ENCODE measurements at regions not wholly inside any gene's neighbourhood (a gene's known extent, or its start where the extent isn't known, plus 50 kb on each side); places are given as distances from the start of the nearest gene placed in this dataset.
"Not testable (repeated sequence)": the region's sequence is repeated elsewhere in the genome, so short reads cannot be mapped to it uniquely, and the experiment has no call there.

- peak; percentile 20 for TF ChIP-seq CTCF (IDR thresholded peaks at IDR 0.05; ENCODE audit: low read depth, low read length)
- peak in 1 of 2 donors; percentile 2 for DNase-seq (ENCODE audit: low read depth in 1 of 2, low spot score in 1 of 2)
- H3K36me3 ChIP-seq: no peaks in the 10 kb centered on the region
These were observed 733.7 kb downstream of the ZNF385D start for GRCh38 chr3:21017115-21017852.

GRCh38 chr3:21013566-21013965 is 737.4 kb downstream of the ZNF385D start:
- H3K27me3 ChIP-seq: no peaks in the 10 kb centered on the region
- H3K4me1 ChIP-seq (ENCODE audit: low read depth): no peaks in the 10 kb centered on the region
- no peak for TF ChIP-seq CTCF (IDR thresholded peaks at IDR 0.05; ENCODE audit: low read depth, low read length)
- DNase-seq (ENCODE audit: low read depth in 1 of 2, low spot score in 1 of 2): no peak
- H3K9me3 ChIP-seq (ENCODE audit: low read depth): no peaks in the 10 kb centered on the region
- no peak overlapping the region for H3K27ac ChIP-seq
- no peaks in the 10 kb centered on the region for H3K36me3 ChIP-seq
- H3K4me3 ChIP-seq: no peak overlapping the region

More at GRCh38 chr3:21017115-21017852, 733.7 kb downstream of the ZNF385D start:
- no peaks in the 10 kb centered on the region for H3K9me3 ChIP-seq (ENCODE audit: low read depth)
- H3K27me3 ChIP-seq: no peaks in the 10 kb centered on the region
- no peak overlapping the region for H3K4me3 ChIP-seq
- no peak overlapping the region for H3K27ac ChIP-seq
- H3K4me1 ChIP-seq (ENCODE audit: low read depth): no peaks in the 10 kb centered on the region

GRCh38 chr3:20999661-21000060 is 751.3 kb downstream of the ZNF385D start:
- no peaks in the 10 kb centered on the region for H3K27me3 ChIP-seq
- no peaks in the 10 kb centered on the region for H3K4me1 ChIP-seq (ENCODE audit: low read depth)
- no peaks in the 10 kb centered on the region for H3K9me3 ChIP-seq (ENCODE audit: low read depth)
- no peaks in the 10 kb centered on the region for H3K36me3 ChIP-seq
- no peak for DNase-seq (ENCODE audit: low read depth in 1 of 2, low spot score in 1 of 2)
- TF ChIP-seq CTCF (IDR thresholded peaks at IDR 0.05; ENCODE audit: low read depth, low read length): no peak
- H3K27ac ChIP-seq: no peak overlapping the region
- no peak overlapping the region for H3K4me3 ChIP-seq

- H3K9me3 ChIP-seq (ENCODE audit: low read depth): no peaks in the 10 kb centered on the region
- no peak overlapping the region for H3K4me3 ChIP-seq
- no peaks in the 10 kb centered on the region for H3K27me3 ChIP-seq
- no peaks in the 10 kb centered on the region for H3K4me1 ChIP-seq (ENCODE audit: low read depth)
- no peaks in the 10 kb centered on the region for H3K36me3 ChIP-seq
- no peak for DNase-seq (ENCODE audit: low read depth in 1 of 2, low spot score in 1 of 2)
- no peak for TF ChIP-seq CTCF (IDR thresholded peaks at IDR 0.05; ENCODE audit: low read depth, low read length)
- no peak overlapping the region for H3K27ac ChIP-seq
These were observed 753.8 kb downstream of the ZNF385D start for GRCh38 chr3:20997183-20997582.

GRCh38 chr3:20990896-20991295 is 760.1 kb downstream of the ZNF385D start:
- Histone ChIP-seq H3K4me1 (ENCODE audit: low read depth) (no peaks in the 10 kb centered on the region), H3K9me3 (ENCODE audit: low read depth) (no peaks in the 10 kb centered on the region), H3K36me3 (no peaks in the 10 kb centered on the region), H3K27me3 (no peaks in the 10 kb centered on the region), H3K4me3 (no peak overlapping the region), H3K27ac (no peak overlapping the region)
- no peak for DNase-seq (ENCODE audit: low read depth in 1 of 2, low spot score in 1 of 2)
- TF ChIP-seq CTCF (IDR thresholded peaks at IDR 0.05; ENCODE audit: low read depth, low read length): no peak

- not testable (repeated sequence) for H3K27ac ChIP-seq; H3K27me3 ChIP-seq; DNase-seq (ENCODE audit: low read depth in 1 of 2, low spot score in 1 of 2); H3K4me3 ChIP-seq; H3K36me3 ChIP-seq; H3K4me1 ChIP-seq (ENCODE audit: low read depth); H3K9me3 ChIP-seq (ENCODE audit: low read depth)
These were observed 761.4 kb downstream of the ZNF385D start for GRCh38 chr3:20989653-20990052.
